ENCODE measurements at regions not wholly inside any gene's neighbourhood (a gene's known extent, or its start where the extent isn't known, plus 50 kb on each side); places are given as distances from the start of the nearest gene placed in this dataset.

- no peak overlapping the region for H3K4me3 ChIP-seq (IDR thresholded peaks at IDR 0.05; ENCODE audit: insufficient read depth, low read depth, low read length)
- no peaks in the 10 kb centered on the region for H3K27me3 ChIP-seq (ENCODE audit: insufficient read depth, low read depth)
- H3K36me3 ChIP-seq (ENCODE audit: insufficient read depth), result no peaks in the 10 kb centered on the region
- H2AFZ ChIP-seq (ENCODE audit: low read depth), result no peak overlapping the region
- H3K27ac ChIP-seq, result no peak overlapping the region
- H3K4me1 ChIP-seq (ENCODE audit: low read depth, poor library complexity, severe bottlenecking), result no peaks in the 10 kb centered on the region
- H3K9ac ChIP-seq, result no peak overlapping the region
- no peak overlapping the region for H3K4me2 ChIP-seq
- H3K79me2 ChIP-seq (ENCODE audit: insufficient read depth, low read depth), result no peaks in the 10 kb centered on the region
- no peak for TF ChIP-seq CTCF (conservative IDR thresholded peaks at IDR 0.05; ENCODE audit: low read depth, low read length)
- H4K20me1 ChIP-seq (ENCODE audit: insufficient read depth), result no peaks in the 10 kb centered on the region
Measured at GRCh38 chrX:39762266-39762841, 335.4 kb downstream of the BCOR start.

- Histone ChIP-seq H3K4me3 (IDR thresholded peaks at IDR 0.05; ENCODE audit: insufficient read depth, low read depth, low read length) (no peak overlapping the region), H3K4me2 (no peak overlapping the region), H3K4me1 (ENCODE audit: low read depth, poor library complexity, severe bottlenecking) (no peaks in the 10 kb centered on the region), H3K27me3 (ENCODE audit: insufficient read depth, low read depth) (no peaks in the 10 kb centered on the region), H3K79me2 (ENCODE audit: insufficient read depth, low read depth) (no peaks in the 10 kb centered on the region), H3K36me3 (ENCODE audit: insufficient read depth) (no peaks in the 10 kb centered on the region), H4K20me1 (ENCODE audit: insufficient read depth) (no peaks in the 10 kb centered on the region), H3K9ac (no peak overlapping the region), H3K27ac (no peak overlapping the region), H2AFZ (ENCODE audit: low read depth) (no peak overlapping the region)
- no peak for TF ChIP-seq CTCF (conservative IDR thresholded peaks at IDR 0.05; ENCODE audit: low read depth, low read length)
Measured at GRCh38 chrX:39764441-39764914, 333.3 kb downstream of the BCOR start.

GRCh38 chrX:39765327-39765726, 332.4 kb downstream of the BCOR start:
- no peaks in the 10 kb centered on the region for H3K27me3 ChIP-seq (ENCODE audit: insufficient read depth, low read depth)
- no peak overlapping the region for H3K4me3 ChIP-seq (IDR thresholded peaks at IDR 0.05; ENCODE audit: insufficient read depth, low read depth, low read length)
- no peaks in the 10 kb centered on the region for H3K79me2 ChIP-seq (ENCODE audit: insufficient read depth, low read depth)
- no peak overlapping the region for H2AFZ ChIP-seq (ENCODE audit: low read depth)
- H3K4me1 ChIP-seq (ENCODE audit: low read depth, poor library complexity, severe bottlenecking), result no peaks in the 10 kb centered on the region
- TF ChIP-seq CTCF (conservative IDR thresholded peaks at IDR 0.05; ENCODE audit: low read depth, low read length), result no peak
- no peak overlapping the region for H3K4me2 ChIP-seq
- H4K20me1 ChIP-seq (ENCODE audit: insufficient read depth), result no peaks in the 10 kb centered on the region
- no peaks in the 10 kb centered on the region for H3K36me3 ChIP-seq (ENCODE audit: insufficient read depth)
- no peak overlapping the region for H3K27ac ChIP-seq
- no peak overlapping the region for H3K9ac ChIP-seq

- Histone ChIP-seq H3K4me1 (ENCODE audit: low read depth, poor library complexity, severe bottlenecking) (no peaks in the 10 kb centered on the region), H3K27ac (no peak overlapping the region), H3K27me3 (ENCODE audit: insufficient read depth, low read depth) (no peaks in the 10 kb centered on the region), H3K4me3 (IDR thresholded peaks at IDR 0.05; ENCODE audit: insufficient read depth, low read depth, low read length) (no peak overlapping the region), H2AFZ (ENCODE audit: low read depth) (no peak overlapping the region), H3K36me3 (ENCODE audit: insufficient read depth) (no peaks in the 10 kb centered on the region), H3K9ac (no peak overlapping the region), H3K4me2 (no peak overlapping the region), H4K20me1 (ENCODE audit: insufficient read depth) (no peaks in the 10 kb centered on the region), H3K79me2 (ENCODE audit: insufficient read depth, low read depth) (no peaks in the 10 kb centered on the region)
- TF ChIP-seq CTCF (conservative IDR thresholded peaks at IDR 0.05; ENCODE audit: low read depth, low read length), result no peak
Measured at GRCh38 chrX:39766085-39766726, 331.6 kb downstream of the BCOR start.
